ENCODE measurements at regions not wholly inside any gene's neighbourhood (a gene's known extent, or its start where the extent isn't known, plus 50 kb on each side); places are given as distances from the start of the nearest gene placed in this dataset.

GRCh38 chr2:12404497-12404896 is 312.2 kb upstream of the TRIB2 start:
- TF ChIP-seq CTCF (IDR thresholded peaks at IDR 0.05) (no peak), POLR2AphosphoS5 (IDR thresholded peaks at IDR 0.05; ENCODE audit: low read depth, low read length) (no peak), TCF7L2 (IDR thresholded peaks at IDR 0.05; ENCODE audit: low read depth, low read length) (no peak), SIN3A (IDR thresholded peaks at IDR 0.05; ENCODE audit: borderline replicate concordance, insufficient read depth, low read depth, low read length) (no peak), REST (IDR thresholded peaks at IDR 0.05; ENCODE audit: insufficient read depth in 1 of 2, low read depth in 2 of 2, low read length in 1 of 2) (no peak)

Measured in Panc1 (cell line).